CD4-positive, alpha-beta T cell (primary cell): ENCODE measurements at regions not wholly inside any gene's neighbourhood (a gene's known extent, or its start where the extent isn't known, plus 50 kb on each side); places are given as distances from the start of the nearest gene placed in this dataset.

Experiments used
- ATAC-seq: fragments of 200-7000 bp; cut with Tn5 transposase; one replicate; pipeline ENCODE4 v1.10.0; 2022; ENCODE audit warnings: mild to moderate bottlenecking; ENCODE audit not compliant: poor library complexity
- CTCF ChIA-PET: fragments of 350-600 bp; sonication (Branson Sonifier 250); formaldehyde crosslinking; loops from one replicate; lab custom pipeline; 2021; ENCODE audit warnings: antibody characterized with exemption, inconsistent platforms; lab: Charles Lee
- POLR2A ChIA-PET: fragments of 350-600 bp; sonication (Branson Sonifier 250); formaldehyde crosslinking; loops from one replicate; lab custom pipeline; 2021; ENCODE audit warnings: antibody characterized with exemption, inconsistent platforms; lab: Charles Lee
- DNase-seq, 14 experiments: peaks; one replicate each; pipeline ENCODE4 v3.0.0-alpha.2; 2013 to 2020; ENCODE audit warnings: mixed read lengths in 2 of 14
- H3K27ac ChIP-seq, 2 donors: one replicate each; pipeline versions ENCODE4 v1.5.1 to v1.7.0; 2013; ENCODE audit warnings: low read length in 2 of 2, low read depth in 1 of 2, mild to moderate bottlenecking in 1 of 2
- H3K27me3 ChIP-seq, 2 experiments: 1 replicate in 1 of 2; 2 replicates in 1 of 2; pipeline versions ENCODE4 v1.6.1 to v1.7.0; 2013; ENCODE audit warnings: low read length in 2 of 2, control low read depth in 1 of 2, mild to moderate bottlenecking in 1 of 2, moderate library complexity in 1 of 2; ENCODE audit not compliant: insufficient read depth in 2 of 2, control insufficient read depth in 1 of 2
- H3K36me3 ChIP-seq: one replicate; pipeline ENCODE4 v1.6.1; 2013; ENCODE audit warnings: low read length, control low read depth; ENCODE audit not compliant: insufficient read depth
- H3K4me1 ChIP-seq: one replicate; pipeline ENCODE4 v1.6.1; 2013; ENCODE audit warnings: low read length, control low read depth; ENCODE audit not compliant: insufficient read depth
- H3K4me3 ChIP-seq: one replicate; pipeline ENCODE4 v1.5.1; 2013; ENCODE audit warnings: mild to moderate bottlenecking, low read length, moderate library complexity
- H3K9me3 ChIP-seq, 2 experiments: 1 replicate in 1 of 2; 2 replicates in 1 of 2; pipeline versions ENCODE4 v1.6.1 to v1.7.0; 2013; ENCODE audit warnings: low read length in 2 of 2, mild to moderate bottlenecking in 2 of 2, control low read depth in 1 of 2, moderate library complexity in 1 of 2; ENCODE audit not compliant: control insufficient read depth in 1 of 2, insufficient read depth in 1 of 2
- H3K27ac Mint-ChIP-seq: one replicate; pipeline ENCODE4 v1.8.0; 2020; ENCODE audit warnings: mixed read lengths
- H3K27me3 Mint-ChIP-seq: one replicate; pipeline ENCODE4 v1.8.0; 2021; ENCODE audit warnings: mixed read lengths
- H3K36me3 Mint-ChIP-seq: one replicate; pipeline ENCODE4 v1.8.0; 2021; ENCODE audit warnings: low read depth, mixed read lengths
- H3K4me1 Mint-ChIP-seq: one replicate; pipeline ENCODE4 v1.8.0; 2021; ENCODE audit warnings: low read depth, mixed read lengths
- H3K4me3 Mint-ChIP-seq: one replicate; pipeline ENCODE4 v1.8.0; 2020; ENCODE audit warnings: mild to moderate bottlenecking, mixed read lengths
- H3K9me3 Mint-ChIP-seq: one replicate; pipeline ENCODE4 v1.8.0; 2020; ENCODE audit warnings: mixed read lengths
- CTCF ChIP-seq: fragments of 200-600 bp; IDR thresholded peaks from one replicate; pipeline ENCODE4 v1.8.0; 2022; ENCODE audit warnings: antibody characterized with exemption, mild to moderate bottlenecking
- intact Hi-C, 2 experiments: fragments of 100-400 bp; cut with DNase I in 1 of 2; cut with micrococcal nuclease in 1 of 2; formaldehyde crosslinking; loops; one replicate each; pipeline versions ENCODE4 v1.15.1 to v1.9.0; 2023 to 2025; cut with DNase I, micrococcal nuclease

GRCh38 chr4:126396121-126396520 lies 1081.4 kb downstream of the FAT4 start:
- H3K4me1 Mint-ChIP-seq: no peaks in the 10 kb centered on the region
- no peak for TF ChIP-seq CTCF
- ATAC-seq: no peak
- Histone ChIP-seq H3K4me3 (no peak overlapping the region), H3K4me1 (no peaks in the 10 kb centered on the region), H3K36me3 (no peaks in the 10 kb centered on the region), H3K27me3 (no peaks in the 10 kb centered on the region), H3K9me3 (peaks cover 3 to 6% of the 10 kb centered on the region in 2 experiments), H3K27ac (no peak overlapping the region)
- H3K36me3 Mint-ChIP-seq: no peaks in the 10 kb centered on the region
- H3K4me3 Mint-ChIP-seq: no peak overlapping the region
- CTCF ChIA-PET: no interaction called here
- POLR2A ChIA-PET: no interaction called here
- DNase-seq: no peak
- H3K9me3 Mint-ChIP-seq: peaks cover 3% of the 10 kb centered on the region
- no peak overlapping the region for H3K27ac Mint-ChIP-seq
- H3K27me3 Mint-ChIP-seq: no peaks in the 10 kb centered on the region
- intact Hi-C loops: no loop called here

- Histone ChIP-seq H3K4me3 (no peak overlapping the region), H3K4me1 (no peaks in the 10 kb centered on the region), H3K27ac (no peak overlapping the region), H3K36me3 (no peaks in the 10 kb centered on the region), H3K27me3 (no peaks in the 10 kb centered on the region), H3K9me3 (peaks cover 3 to 6% of the 10 kb centered on the region in 2 experiments)
- intact Hi-C loops: no loop called here
- POLR2A ChIA-PET: no interaction called here
- H3K36me3 Mint-ChIP-seq: no peaks in the 10 kb centered on the region
- H3K4me1 Mint-ChIP-seq: no peaks in the 10 kb centered on the region
- no peak overlapping the region for H3K27ac Mint-ChIP-seq
- H3K9me3 Mint-ChIP-seq: no peaks in the 10 kb centered on the region
- no peaks in the 10 kb centered on the region for H3K27me3 Mint-ChIP-seq
- DNase-seq (no peak), ATAC-seq (no peak)
- TF ChIP-seq CTCF: no peak
- CTCF ChIA-PET: no interaction called here
- no peak overlapping the region for H3K4me3 Mint-ChIP-seq
Observed at GRCh38 chr4:126396703-126397102, 1081.9 kb downstream of the FAT4 start.

GRCh38 chr4:126404549-126404948 lies 1089.8 kb downstream of the FAT4 start:
- TF ChIP-seq CTCF: no peak
- no peak overlapping the region for H3K4me3 Mint-ChIP-seq

More at GRCh38 chr4:126404549-126404948, 1089.8 kb downstream of the FAT4 start:
- Histone ChIP-seq H3K27me3 (no peaks in the 10 kb centered on the region), H3K9me3 (peaks cover 0 to 12% of the 10 kb centered on the region in 2 experiments), H3K27ac (no peak overlapping the region), H3K4me3 (no peak overlapping the region), H3K4me1 (no peaks in the 10 kb centered on the region), H3K36me3 (no peaks in the 10 kb centered on the region)
- intact Hi-C loops: no loop called here
- POLR2A ChIA-PET: no interaction called here
- DNase-seq (no peak), ATAC-seq (no peak)
- Mint-ChIP-seq H3K36me3 (no peaks in the 10 kb centered on the region), H3K27me3 (no peaks in the 10 kb centered on the region), H3K27ac (no peak overlapping the region), H3K4me1 (no peaks in the 10 kb centered on the region), H3K9me3 (peaks cover 6% of the 10 kb centered on the region)
- CTCF ChIA-PET: no interaction called here
